Lung (tissue), 11 donors: ENCODE measurements at regions not wholly inside any gene's neighbourhood (a gene's known extent, or its start where the extent isn't known, plus 50 kb on each side); places are given as distances from the start of the nearest gene placed in this dataset.

Source experiments
- ATAC-seq: fragments of 200-7000 bp; cut with Tn5 transposase; one replicate; pipeline ENCODE4 v1.9.1; 2020; ENCODE audit warnings: moderate number of reproducible peaks; ENCODE audit not compliant: insufficient read depth, low FRiP score
- DNase-seq, 3 donors: peaks; one replicate each; pipeline ENCODE4 v3.0.0-alpha.2; 2013 to 2017
- H3K27ac ChIP-seq, 2 donors: one replicate each; pipeline ENCODE4 v1.5.1; 2013; ENCODE audit warnings: mild to moderate bottlenecking in 2 of 2, moderate library complexity in 2 of 2, control low read depth in 1 of 2, inconsistent platforms in 1 of 2, low read depth in 1 of 2, low read length in 1 of 2
- H3K27me3 ChIP-seq, 3 donors: one replicate each; pipeline ENCODE4 v1.5.1; 2013; ENCODE audit warnings: low read length in 2 of 3; ENCODE audit not compliant: control insufficient read depth in 3 of 3, insufficient read depth in 3 of 3
- H3K36me3 ChIP-seq, 4 donors: one replicate each; pipeline ENCODE4 v1.5.1; 2013; ENCODE audit warnings: low read length in 4 of 4, mild to moderate bottlenecking in 1 of 4, moderate library complexity in 1 of 4; ENCODE audit not compliant: control insufficient read depth in 4 of 4, insufficient read depth in 4 of 4
- H3K4me1 ChIP-seq, 5 donors: one replicate each; pipeline ENCODE4 v1.5.1; 2013; ENCODE audit warnings: low read length in 5 of 5, mild to moderate bottlenecking in 2 of 5, moderate library complexity in 1 of 5; ENCODE audit not compliant: control insufficient read depth in 5 of 5, insufficient read depth in 5 of 5
- H3K4me3 ChIP-seq: one replicate; pipeline ENCODE4 v1.5.1; 2013; ENCODE audit warnings: mild to moderate bottlenecking, control low read depth, moderate library complexity
- H3K9ac ChIP-seq, 2 donors: one replicate each; pipeline ENCODE4 v1.5.1; 2013; ENCODE audit warnings: low read length in 2 of 2, control low read depth in 1 of 2; ENCODE audit not compliant: insufficient read depth in 1 of 2
- H3K9me3 ChIP-seq, 4 donors: one replicate each; pipeline ENCODE4 v1.5.1; 2013; ENCODE audit warnings: low read length in 3 of 4, mild to moderate bottlenecking in 1 of 4, moderate library complexity in 1 of 4; ENCODE audit not compliant: control insufficient read depth in 4 of 4, insufficient read depth in 3 of 4
- WGBS, 2 donors: extraction: QIAGEN DNeasy Blood & Tissue Kit; methylation state at CpG; one replicate each; pipeline ENCODE4 v1.1.7; 2013; 5-methylcytosine and 5-hydroxymethylcytosine counted together
- TF ChIP-seq, protein P1 (sequence below): IDR thresholded peaks from 2 replicates; pipeline ENCODE4 v1.5.1; 2012; ENCODE audit warnings: mild to moderate bottlenecking; ENCODE audit errors: control extremely low read depth, extremely low read depth
- donor health status: control.
- donor health status: control.
- donor health status: Bipolar disorder and iron deficiency.
- donor health status: healthy.
- donor health status: DM: yes; HTN: yes; CAD: no.

DNA sequence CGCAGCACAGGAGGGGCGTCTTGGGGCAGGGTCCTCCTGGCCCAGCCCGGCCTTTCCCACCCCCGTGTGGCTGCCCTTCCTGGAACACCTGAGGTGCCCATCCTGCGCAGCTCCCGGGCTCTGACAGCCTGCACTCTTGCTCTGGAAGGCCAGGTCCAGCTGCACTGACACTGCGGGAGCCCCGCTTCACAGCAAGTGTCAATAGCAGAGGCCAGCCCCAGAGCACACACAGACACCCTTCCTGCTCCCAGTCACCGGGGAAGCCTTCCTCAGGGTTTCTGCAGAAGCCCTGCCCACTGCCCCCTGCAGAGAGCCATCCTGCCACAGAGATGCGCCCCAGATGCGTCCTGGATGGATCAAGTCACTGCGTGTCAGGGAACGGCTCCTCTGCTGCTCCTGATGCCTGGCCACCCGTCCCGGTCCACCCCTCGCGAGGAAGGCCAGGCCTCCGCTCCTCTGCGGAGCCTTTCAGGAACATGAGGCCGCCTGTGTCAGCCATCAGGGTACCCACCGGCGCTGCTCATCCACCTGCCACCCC, 519.2 kb upstream of the MYT1L start:
- Histone ChIP-seq H3K27ac (no peak overlapping the region), H3K36me3 (no peaks in the 10 kb centered on the region), H3K9ac (no peak overlapping the region), H3K4me3 (no peak overlapping the region), H3K27me3 (no peaks in the 10 kb centered on the region), H3K9me3 (peaks cover 0 to 4% (median 0%) of the 10 kb centered on the region in 4 donors), H3K4me1 (peaks cover 0 to 22% (median 15%) of the 10 kb centered on the region in 5 donors)
- DNase-seq (no peak), ATAC-seq (no peak)
- WGBS, 2 donors, result 95 to 98% methylated on average over 22 of the region's 22 CpGs
- TF ChIP-seq, protein P1, sequence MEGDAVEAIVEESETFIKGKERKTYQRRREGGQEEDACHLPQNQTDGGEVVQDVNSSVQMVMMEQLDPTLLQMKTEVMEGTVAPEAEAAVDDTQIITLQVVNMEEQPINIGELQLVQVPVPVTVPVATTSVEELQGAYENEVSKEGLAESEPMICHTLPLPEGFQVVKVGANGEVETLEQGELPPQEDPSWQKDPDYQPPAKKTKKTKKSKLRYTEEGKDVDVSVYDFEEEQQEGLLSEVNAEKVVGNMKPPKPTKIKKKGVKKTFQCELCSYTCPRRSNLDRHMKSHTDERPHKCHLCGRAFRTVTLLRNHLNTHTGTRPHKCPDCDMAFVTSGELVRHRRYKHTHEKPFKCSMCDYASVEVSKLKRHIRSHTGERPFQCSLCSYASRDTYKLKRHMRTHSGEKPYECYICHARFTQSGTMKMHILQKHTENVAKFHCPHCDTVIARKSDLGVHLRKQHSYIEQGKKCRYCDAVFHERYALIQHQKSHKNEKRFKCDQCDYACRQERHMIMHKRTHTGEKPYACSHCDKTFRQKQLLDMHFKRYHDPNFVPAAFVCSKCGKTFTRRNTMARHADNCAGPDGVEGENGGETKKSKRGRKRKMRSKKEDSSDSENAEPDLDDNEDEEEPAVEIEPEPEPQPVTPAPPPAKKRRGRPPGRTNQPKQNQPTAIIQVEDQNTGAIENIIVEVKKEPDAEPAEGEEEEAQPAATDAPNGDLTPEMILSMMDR, result no peak

DNA sequence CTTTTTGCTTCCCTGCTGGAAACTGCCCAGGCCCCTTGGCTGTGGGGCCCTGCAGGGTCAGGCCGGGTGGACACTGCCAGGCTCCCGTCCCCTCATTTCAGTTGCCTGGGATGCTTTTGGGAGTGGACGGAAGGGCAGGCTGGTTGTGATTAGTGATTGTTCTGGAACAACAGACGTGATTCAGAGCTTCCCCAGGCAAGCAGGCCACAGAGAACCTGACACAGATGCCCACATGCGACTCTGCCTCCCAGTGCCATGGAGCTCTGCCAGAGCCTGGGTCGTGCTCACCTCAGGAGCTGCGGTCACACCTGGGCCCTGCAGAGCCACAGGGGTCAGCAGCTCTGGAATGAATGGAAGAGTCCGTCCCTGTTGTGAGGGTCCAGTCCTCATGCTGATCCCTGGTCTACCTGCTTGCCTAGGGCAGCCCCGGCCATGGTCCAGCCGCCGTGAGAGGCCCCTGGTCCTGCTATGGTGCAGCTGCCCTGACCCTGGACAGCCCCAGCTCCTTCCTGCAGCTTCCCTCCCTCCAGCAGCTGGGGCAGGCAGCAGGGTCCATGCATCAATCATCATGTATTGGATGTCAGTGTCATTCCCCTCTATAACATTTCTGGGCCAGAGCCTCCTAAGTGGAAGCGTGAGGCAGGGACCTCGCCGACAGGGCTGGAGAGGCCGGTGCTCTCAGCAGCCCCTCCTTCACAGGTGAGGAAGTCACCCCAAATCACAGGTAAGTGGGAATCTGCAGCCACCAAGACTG, 518.6 kb upstream of the MYT1L start:
- no peak overlapping the region for H3K27ac ChIP-seq
- H3K4me3 ChIP-seq, result no peak overlapping the region
- H3K4me1 ChIP-seq, result peaks cover 0 to 22% (median 15%) of the 10 kb centered on the region in 5 donors
- H3K36me3 ChIP-seq, result no peaks in the 10 kb centered on the region
- 86 to 92% methylated on average over 15 of the region's 15 CpGs for WGBS, 2 donors
- peaks cover 0 to 4% (median 0%) of the 10 kb centered on the region in 4 donors for H3K9me3 ChIP-seq
- H3K9ac ChIP-seq, result no peak overlapping the region
- no peaks in the 10 kb centered on the region for H3K27me3 ChIP-seq
- DNase-seq, result no peak
- TF ChIP-seq, protein P1, result no peak
- ATAC-seq, result no peak

DNA sequence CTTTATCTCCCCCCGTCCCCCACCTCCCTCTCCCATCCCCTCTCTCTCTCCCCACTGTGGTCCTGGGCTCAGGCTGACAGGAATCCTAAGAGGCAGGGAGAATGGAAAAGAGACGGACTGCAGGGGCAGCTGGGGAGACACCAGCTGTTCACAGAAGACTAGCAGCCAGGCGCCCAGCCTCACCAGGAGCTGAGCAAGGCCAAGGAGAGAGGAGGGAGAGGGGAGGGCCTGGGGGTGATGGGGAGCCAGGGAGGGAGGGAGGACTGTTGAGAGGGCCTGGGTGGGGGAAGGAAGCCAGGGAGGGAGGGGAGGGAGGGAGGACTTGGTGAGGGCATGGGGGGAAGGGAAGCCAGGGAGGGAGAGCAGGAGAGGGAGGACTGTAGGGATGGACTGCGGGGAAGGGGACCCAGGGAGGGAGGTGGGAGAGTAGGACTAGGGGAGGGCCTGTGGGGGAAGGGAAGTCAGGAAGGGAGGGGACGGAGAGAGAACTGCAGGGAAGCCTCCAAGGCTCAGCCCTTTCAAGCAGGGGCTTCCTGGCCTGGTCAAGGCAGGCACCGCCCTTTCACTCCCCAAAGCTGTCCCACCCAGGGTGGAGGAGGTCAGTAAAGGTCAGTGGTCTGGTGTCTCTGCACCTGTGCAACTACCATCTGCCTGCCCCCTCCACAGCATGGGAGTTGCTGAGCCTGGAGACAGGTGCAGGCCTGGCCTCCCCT, 517.7 kb upstream of the MYT1L start:
- ATAC-seq (no peak), DNase-seq (peak; percentile 53 to 78 (median 54))
- H3K9ac ChIP-seq, result no peak overlapping the region
- 66 to 76% methylated on average over 5 to 6 of the region's 6 CpGs for WGBS, 2 donors
- no peak overlapping the region for H3K27ac ChIP-seq
- H3K27me3 ChIP-seq, result no peaks in the 10 kb centered on the region
- peaks cover 0 to 4% (median 0%) of the 10 kb centered on the region in 4 donors for H3K9me3 ChIP-seq
- H3K4me1 ChIP-seq, result peaks cover 0 to 22% (median 15%) of the 10 kb centered on the region in 5 donors
- no peaks in the 10 kb centered on the region for H3K36me3 ChIP-seq
- TF ChIP-seq, protein P1, result no peak
- H3K4me3 ChIP-seq, result no peak overlapping the region
